HG02885 (cell line): ENCODE measurements at regions not wholly inside any gene's neighbourhood (a gene's known extent, or its start where the extent isn't known, plus 50 kb on each side); places are given as distances from the start of the nearest gene placed in this dataset.

ENCODE experiments used
- ATAC-seq: cut with Tn5 transposase; IDR thresholded peaks from one replicate; pipeline ENCODE4 v1.9.1; 2021; ENCODE audit warnings: mild to moderate bottlenecking; ENCODE audit not compliant: unreplicated experiment, poor library complexity

- peak; percentile 93 for ATAC-seq
Measured at GRCh38 chr14:95442633-95443021, 73.8 kb downstream of the SYNE3 start.

- ATAC-seq: no peak
Measured at GRCh38 chr14:95442016-95442632, 74.3 kb downstream of the SYNE3 start.

GRCh38 chr14:95440951-95441350 is 75.5 kb downstream of the SYNE3 start:
- ATAC-seq: no peak

- no peak for ATAC-seq
Measured at GRCh38 chr14:95440496-95440895, 76.0 kb downstream of the SYNE3 start.

GRCh38 chr14:95439881-95440280 is 76.6 kb downstream of the SYNE3 start:
- no peak for ATAC-seq

GRCh38 chr14:95437715-95438114 is 78.7 kb downstream of the SYNE3 start:
- no peak for ATAC-seq

- ATAC-seq: no peak
Measured at GRCh38 chr14:95436354-95436753, 80.1 kb downstream of the SYNE3 start.

GRCh38 chr14:95434121-95434520 is 82.3 kb downstream of the SYNE3 start:
- ATAC-seq: no peak

- no peak for ATAC-seq
Measured at GRCh38 chr14:95433094-95433478, 83.4 kb downstream of the SYNE3 start.

GRCh38 chr14:95432144-95433093 is 84.0 kb downstream of the SYNE3 start:
- ATAC-seq: no peak

GRCh38 chr14:95431199-95432143 is 85.0 kb downstream of the SYNE3 start:
- ATAC-seq: no peak

- ATAC-seq: no peak
Measured at GRCh38 chr14:95428557-95428956, 87.9 kb downstream of the SYNE3 start.

GRCh38 chr14:95426116-95426475 is 90.4 kb downstream of the SYNE3 start:
- no peak for ATAC-seq

GRCh38 chr14:95425369-95426115 is 90.9 kb downstream of the SYNE3 start:
- no peak for ATAC-seq

- no peak for ATAC-seq
Measured at GRCh38 chr14:95424529-95424928, 91.9 kb downstream of the SYNE3 start.

- ATAC-seq: no peak
Measured at GRCh38 chr14:95421741-95422140, 94.7 kb downstream of the SYNE3 start.

GRCh38 chr14:95420060-95420459 is 96.4 kb downstream of the SYNE3 start:
- no peak for ATAC-seq

- no peak for ATAC-seq
Measured at GRCh38 chr14:95419569-95419968, 96.9 kb downstream of the SYNE3 start.

- no peak for ATAC-seq
Measured at GRCh38 chr14:95418858-95419257, 97.6 kb downstream of the SYNE3 start.

GRCh38 chr14:95417492-95417891 is 97.8 kb upstream of the CLMN start:
- no peak for ATAC-seq
